Gastroesophageal sphincter (tissue), 3 donors: ENCODE measurements at regions not wholly inside any gene's neighbourhood (a gene's known extent, or its start where the extent isn't known, plus 50 kb on each side); places are given as distances from the start of the nearest gene placed in this dataset.

ENCODE experiments used
- EP300 ChIP-seq: sonication (generic); formaldehyde crosslinking; IDR thresholded peaks from one replicate; pipeline ENCODE4 v1.6.1; 2017; ENCODE audit warnings: antibody characterized with exemption, mild to moderate bottlenecking
- POLR2A ChIP-seq, 2 donors: fragments of 450-650 bp; IDR thresholded peaks; one replicate each; pipeline ENCODE4 v1.6.1; 2017; ENCODE audit warnings: antibody characterized with exemption in 2 of 2, mild to moderate bottlenecking in 2 of 2, moderate library complexity in 1 of 2
- POLR2AphosphoS5 ChIP-seq: sonication (generic); formaldehyde crosslinking; IDR thresholded peaks from one replicate; pipeline ENCODE4 v1.6.1; 2017; ENCODE audit warnings: antibody characterized with exemption
- TF ChIP-seq, protein P1 (sequence below), 4 experiments: fragments of 200-600 bp in 2 of 4; fragments of 450-650 bp in 2 of 4; sonication (generic) in 1 of 4; IDR thresholded peaks; one replicate each; pipeline ENCODE4 v1.5.1; 2017 to 2019; ENCODE audit warnings: antibody characterized with exemption in 4 of 4, mild to moderate bottlenecking in 2 of 4, moderate library complexity in 2 of 4

DNA sequence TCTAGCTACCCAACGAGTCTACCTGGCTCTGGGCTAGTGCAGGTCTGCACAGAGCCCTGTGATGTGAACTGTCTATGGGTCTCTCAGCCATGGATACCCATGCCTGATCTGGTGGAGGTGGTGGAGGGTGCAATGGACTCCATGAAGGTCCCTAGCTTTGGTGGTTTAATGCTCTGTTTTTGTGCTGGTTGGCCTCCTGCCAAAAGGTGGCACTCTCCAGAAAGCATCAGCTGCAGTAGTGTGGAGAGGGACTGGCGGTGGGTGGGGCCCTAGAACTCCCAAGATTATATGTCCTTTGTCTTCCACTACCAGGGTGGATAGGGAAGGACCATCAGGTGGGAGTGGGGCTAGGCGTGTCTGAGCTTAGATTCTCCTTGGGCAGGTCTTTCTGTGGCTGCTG lies 290.1 kb downstream of the AGTPBP1 start:
- TF ChIP-seq, protein P1, sequence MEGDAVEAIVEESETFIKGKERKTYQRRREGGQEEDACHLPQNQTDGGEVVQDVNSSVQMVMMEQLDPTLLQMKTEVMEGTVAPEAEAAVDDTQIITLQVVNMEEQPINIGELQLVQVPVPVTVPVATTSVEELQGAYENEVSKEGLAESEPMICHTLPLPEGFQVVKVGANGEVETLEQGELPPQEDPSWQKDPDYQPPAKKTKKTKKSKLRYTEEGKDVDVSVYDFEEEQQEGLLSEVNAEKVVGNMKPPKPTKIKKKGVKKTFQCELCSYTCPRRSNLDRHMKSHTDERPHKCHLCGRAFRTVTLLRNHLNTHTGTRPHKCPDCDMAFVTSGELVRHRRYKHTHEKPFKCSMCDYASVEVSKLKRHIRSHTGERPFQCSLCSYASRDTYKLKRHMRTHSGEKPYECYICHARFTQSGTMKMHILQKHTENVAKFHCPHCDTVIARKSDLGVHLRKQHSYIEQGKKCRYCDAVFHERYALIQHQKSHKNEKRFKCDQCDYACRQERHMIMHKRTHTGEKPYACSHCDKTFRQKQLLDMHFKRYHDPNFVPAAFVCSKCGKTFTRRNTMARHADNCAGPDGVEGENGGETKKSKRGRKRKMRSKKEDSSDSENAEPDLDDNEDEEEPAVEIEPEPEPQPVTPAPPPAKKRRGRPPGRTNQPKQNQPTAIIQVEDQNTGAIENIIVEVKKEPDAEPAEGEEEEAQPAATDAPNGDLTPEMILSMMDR (IDR thresholded peaks at IDR 0.05) = no peak
- no peak for TF ChIP-seq EP300
- no peak for TF ChIP-seq POLR2A (IDR thresholded peaks at IDR 0.05)
- TF ChIP-seq POLR2AphosphoS5 = no peak
